HCT116 (cell line): ENCODE measurements at regions not wholly inside any gene's neighbourhood (a gene's known extent, or its start where the extent isn't known, plus 50 kb on each side); places are given as distances from the start of the nearest gene placed in this dataset.

ENCODE experiments used
- ATAC-seq: fragments of 200-7000 bp; cut with Tn5 transposase; 2 replicates; pipeline ENCODE4 v1.9.1; 2020; ENCODE audit warnings: mild to moderate bottlenecking, moderate library complexity
- BruUV-seq: library from RNA; stranded (reverse); fragments of 400-500 nt; replicated peaks from 2 replicates; lab custom pipeline; 2021; lab: Mats Ljungman, UMichigan
- CTCF ChIA-PET: fragments of 300-600 bp; sonication (Branson Sonifier 250); formaldehyde crosslinking; loops from one replicate; lab custom pipeline; 2021; ENCODE audit warnings: antibody characterized with exemption; lab: Charles Lee
- POLR2A ChIA-PET: fragments of 300-600, 350-600 bp; sonication (Branson Sonifier 250); formaldehyde crosslinking; loops from one replicate; lab custom pipeline; 2021; ENCODE audit warnings: antibody characterized with exemption; lab: Charles Lee
- RAD21 ChIA-PET, 2 experiments: fragments of 300-600 bp; sonication (Branson Sonifier 250); formaldehyde crosslinking; loops; one replicate each; lab custom pipeline; 2023; ENCODE audit warnings: low total read pairs in 2 of 2; ENCODE audit not compliant: uncharacterized antibody in 2 of 2, unreplicated experiment in 2 of 2, low non-redundant PET in 1 of 2; lab: Charles Lee
- DNase-seq: peaks from one replicate; pipeline ENCODE4 v3.0.0-alpha.2; 2010; ENCODE audit warnings: low read depth, low spot score
- H2AFZ ChIP-seq: fragments of 200-600 bp; shearing (Covaris generic), sonication (generic); 2 replicates; pipeline ENCODE4 v1.6.1; 2017; ENCODE audit warnings: low read depth, mixed run types, mixed read lengths, antibody characterized with exemption, low read length; ENCODE audit not compliant: poor library complexity, severe bottlenecking
- H3K27ac ChIP-seq: 2 replicates; pipeline ENCODE4 v1.5.1; 2012; ENCODE audit warnings: low read depth, low read length
- H3K27me3 ChIP-seq: fragments of 200-600 bp; sonication (generic); 2 replicates; pipeline ENCODE4 v1.6.1; 2016; ENCODE audit warnings: mixed run types, low read length, mixed read lengths; ENCODE audit not compliant: insufficient read depth
- H3K36me3 ChIP-seq, 2 experiments: fragments of 200-500 bp in 1 of 2; fragments of 200-600 bp in 1 of 2; sonication (Bioruptor generic) in 1 of 2; sonication (generic) in 1 of 2; 2 replicates each; pipeline versions ENCODE4 v1.5.1 to v1.6.1; 2014 to 2016; ENCODE audit warnings: low read length in 2 of 2, inconsistent platforms in 1 of 2, mixed read lengths in 1 of 2, mixed run types in 1 of 2; ENCODE audit not compliant: insufficient read depth in 2 of 2, control insufficient read depth in 1 of 2
- H3K4me1 ChIP-seq, 2 experiments: fragments of 200-600 bp in 1 of 2; sonication (generic) in 1 of 2; 2 replicates each; pipeline versions ENCODE4 v1.5.1 to v1.6.1; 2012 to 2017; ENCODE audit warnings: low read length in 2 of 2, inconsistent platforms in 1 of 2, mild to moderate bottlenecking in 1 of 2, mixed read lengths in 1 of 2, mixed run types in 1 of 2, moderate library complexity in 1 of 2; ENCODE audit not compliant: insufficient read depth in 2 of 2, control insufficient read depth in 1 of 2
- H3K4me2 ChIP-seq: fragments of 200-600 bp; sonication (generic); 2 replicates; pipeline ENCODE4 v1.6.1; 2017; ENCODE audit warnings: mixed run types, low read length, mixed read lengths
- H3K4me3 ChIP-seq, 2 experiments: fragments of 200-600 bp in 1 of 2; sonication (generic) in 1 of 2; replicated peaks in 1 of 2; 2 replicates each; pipeline ENCODE4 v1.5.1; 2011 to 2016; ENCODE audit warnings: low read length in 2 of 2, control low read depth in 1 of 2, low read depth in 1 of 2, mild to moderate bottlenecking in 1 of 2, mixed read lengths in 1 of 2, mixed run types in 1 of 2
- H3K79me2 ChIP-seq: fragments of 200-600 bp; sonication (generic); 2 replicates; pipeline ENCODE4 v1.6.1; 2017; ENCODE audit warnings: mild to moderate bottlenecking, mixed run types, low read length, moderate library complexity, mixed read lengths; ENCODE audit not compliant: insufficient read depth
- H3K9ac ChIP-seq: fragments of 200-600 bp; sonication (generic); 2 replicates; pipeline ENCODE4 v1.6.1; 2016; ENCODE audit warnings: low read length, mixed read lengths
- H3K9me2 ChIP-seq: fragments of 200-600 bp; sonication (generic), shearing (Covaris generic); 2 replicates; pipeline ENCODE4 v1.6.1; 2017; ENCODE audit warnings: mixed run types, mild to moderate bottlenecking, moderate library complexity; ENCODE audit not compliant: insufficient read depth
- H3K9me3 ChIP-seq, 2 experiments: fragments of 200-500 bp in 1 of 2; fragments of 200-600 bp in 1 of 2; sonication (Bioruptor generic) in 1 of 2; sonication (generic) in 1 of 2; 2 replicates each; pipeline ENCODE4 v1.6.1; 2014 to 2017; ENCODE audit warnings: low read length in 2 of 2, mixed read lengths in 2 of 2, inconsistent platforms in 1 of 2, low read depth in 1 of 2, mild to moderate bottlenecking in 1 of 2, mixed run types in 1 of 2, moderate library complexity in 1 of 2; ENCODE audit not compliant: control insufficient read depth in 1 of 2, insufficient read depth in 1 of 2
- H4K20me1 ChIP-seq: fragments of 200-600 bp; sonication (generic), shearing (Covaris generic); 2 replicates; pipeline ENCODE4 v1.6.1; 2017; ENCODE audit warnings: mixed run types, mild to moderate bottlenecking, moderate library complexity; ENCODE audit not compliant: insufficient read depth
- CBX3 ChIP-seq: IDR thresholded peaks from 2 replicates; pipeline ENCODE4 v1.6.1; 2012; ENCODE audit warnings: low read depth
- CEBPB ChIP-seq: IDR thresholded peaks from 2 replicates; pipeline ENCODE4 v1.6.1; 2012; ENCODE audit warnings: low read depth
- EGR1 ChIP-seq: IDR thresholded peaks from 2 replicates; pipeline ENCODE4 v1.6.1; 2012; ENCODE audit warnings: low read depth
- ELF1 ChIP-seq: IDR thresholded peaks from 2 replicates; pipeline ENCODE4 v1.6.1; 2012; ENCODE audit warnings: low read depth, borderline replicate concordance
- JUND ChIP-seq: IDR thresholded peaks from 2 replicates; pipeline ENCODE4 v1.6.1; 2012
- MAX ChIP-seq: IDR thresholded peaks from 2 replicates; pipeline ENCODE4 v1.6.1; 2012
- POLR2A ChIP-seq: IDR thresholded peaks from 2 replicates; pipeline ENCODE4 v1.7.0; 2011; ENCODE audit warnings: borderline replicate concordance; ENCODE audit not compliant: insufficient read depth, insufficient read length; ENCODE audit errors: extremely low read depth
- POLR2AphosphoS5 ChIP-seq: IDR thresholded peaks from 2 replicates; pipeline ENCODE4 v1.6.1; 2011; ENCODE audit warnings: mild to moderate bottlenecking, low read depth, low read length, moderate library complexity
- RAD21 ChIP-seq: IDR thresholded peaks from 2 replicates; pipeline ENCODE4 v1.6.1; 2012; ENCODE audit warnings: low read depth, mild to moderate bottlenecking
- SP1 ChIP-seq: IDR thresholded peaks from 2 replicates; pipeline ENCODE4 v1.6.1; 2012; ENCODE audit warnings: low read depth
- SRF ChIP-seq: IDR thresholded peaks from 2 replicates; pipeline ENCODE4 v1.6.1; 2012; ENCODE audit warnings: low read depth
- TCF7L2 ChIP-seq: IDR thresholded peaks from 2 replicates; pipeline ENCODE4 v1.7.0; 2011; ENCODE audit warnings: borderline replicate concordance, inconsistent platforms; ENCODE audit not compliant: insufficient read depth, insufficient read length; ENCODE audit errors: extremely low read depth
- YY1 ChIP-seq: IDR thresholded peaks from 2 replicates; pipeline ENCODE4 v1.6.1; 2011; ENCODE audit warnings: low read length, low read depth, moderate library complexity, mild to moderate bottlenecking; ENCODE audit not compliant: insufficient replicate concordance; ENCODE audit errors: extremely low read depth
- ZFX ChIP-seq: fragments of 450-650 bp; IDR thresholded peaks from 2 replicates; pipeline ENCODE4 v1.6.1; 2017
- ZNF274 ChIP-seq: fragments of 200-500 bp; sonication (Bioruptor generic); IDR thresholded peaks from 2 replicates; pipeline ENCODE4 v1.6.1; 2014; ENCODE audit warnings: mild to moderate bottlenecking, low read depth, low read length, inconsistent platforms
- intact Hi-C: fragments of 100-400 bp; cut with micrococcal nuclease; formaldehyde crosslinking; loops from 2 replicates; pipeline ENCODE4 v1.10.0; 2022
- TF ChIP-seq, protein P1 (sequence below): IDR thresholded peaks from 2 replicates; pipeline ENCODE4 v1.6.1; 2012
- TF ChIP-seq, protein P2 (sequence below): IDR thresholded peaks from 2 replicates; pipeline ENCODE4 v1.6.1; 2011; ENCODE audit warnings: mild to moderate bottlenecking, low read length, moderate library complexity; ENCODE audit not compliant: insufficient replicate concordance; ENCODE audit errors: extremely low read depth

- RAD21 ChIA-PET, result no interaction called here
- Histone ChIP-seq H4K20me1 (no peaks in the 10 kb centered on the region; the same call in 1 of the 2 replicates), H3K27me3 (no peaks in the 10 kb centered on the region), H3K9me2 (no peaks in the 10 kb centered on the region), H3K4me1 (no peaks in the 10 kb centered on the region), H3K27ac (no peak overlapping the region), H3K36me3 (no peaks in the 10 kb centered on the region), H3K9me3 (peaks cover 0 to 4% of the 10 kb centered on the region in 2 experiments; a peak in 2 of 4 replicates), H3K9ac (no peak overlapping the region), H3K4me3 (no peak overlapping the region), H3K79me2 (no peaks in the 10 kb centered on the region), H2AFZ (no peak overlapping the region), H3K4me2 (no peak overlapping the region)
- DNase-seq (no peak), ATAC-seq (no peak)
- no TSS peak for BruUV-seq
- CTCF ChIA-PET, result no interaction called here
- TF ChIP-seq JUND (no peak), POLR2A (no peak), TCF7L2 (no peak), ZFX (no peak), SRF (no peak), RAD21 (no peak), ZNF274 (no peak), EGR1 (no peak)
- TF ChIP-seq, protein P1, sequence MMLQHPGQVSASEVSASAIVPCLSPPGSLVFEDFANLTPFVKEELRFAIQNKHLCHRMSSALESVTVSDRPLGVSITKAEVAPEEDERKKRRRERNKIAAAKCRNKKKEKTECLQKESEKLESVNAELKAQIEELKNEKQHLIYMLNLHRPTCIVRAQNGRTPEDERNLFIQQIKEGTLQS, result no peak
- POLR2A ChIA-PET, result no interaction called here
- intact Hi-C loops, result no loop called here
Observed at GRCh38 chr5:166058660-166059059, 2232.8 kb upstream of the WWC1 start.

DNA sequence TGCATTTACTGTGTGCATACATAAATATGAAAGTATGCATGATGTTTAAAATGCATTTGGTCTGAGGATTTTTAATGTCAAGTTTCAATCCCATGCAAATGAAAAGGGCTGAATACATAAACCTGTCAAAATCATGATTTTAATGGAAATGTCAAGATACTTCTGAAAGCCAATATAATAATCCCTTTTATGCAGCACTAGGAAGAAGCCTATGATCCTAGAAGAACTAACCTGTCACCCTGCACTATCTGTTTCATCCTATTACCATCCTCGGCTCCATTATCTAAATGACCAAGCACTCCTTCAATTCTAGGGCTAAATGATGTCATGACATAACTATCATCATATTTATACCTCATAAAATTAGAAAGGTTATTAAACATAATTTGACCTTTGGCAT, 2229.4 kb upstream of the WWC1 start:
- RAD21 ChIA-PET, result no interaction called here
- Histone ChIP-seq H3K27me3 (no peaks in the 10 kb centered on the region), H3K4me1 (no peaks in the 10 kb centered on the region), H4K20me1 (no peaks in the 10 kb centered on the region; the same call in 1 of the 2 replicates), H3K9ac (no peak overlapping the region), H3K36me3 (no peaks in the 10 kb centered on the region), H3K79me2 (no peaks in the 10 kb centered on the region), H3K27ac (no peak overlapping the region), H3K9me2 (no peaks in the 10 kb centered on the region), H3K4me3 (no peak overlapping the region), H2AFZ (no peak overlapping the region), H3K9me3 (peaks cover 8 to 10% of the 10 kb centered on the region in 2 experiments; a peak in 2 of 4 replicates), H3K4me2 (no peak overlapping the region)
- BruUV-seq, result no TSS peak
- ATAC-seq (no peak), DNase-seq (no peak)
- POLR2A ChIA-PET, result no interaction called here
- intact Hi-C loops, result no loop called here
- CTCF ChIA-PET, result no interaction called here
- TF ChIP-seq CBX3, result no peak
- TF ChIP-seq TCF7L2, result no peak
- no peak for TF ChIP-seq SP1
- no peak for TF ChIP-seq MAX
- TF ChIP-seq ELF1, result no peak
- no peak for TF ChIP-seq POLR2AphosphoS5
- TF ChIP-seq CEBPB, result no peak
- no peak for TF ChIP-seq POLR2A
- no peak for TF ChIP-seq YY1
- TF ChIP-seq, protein P2, sequence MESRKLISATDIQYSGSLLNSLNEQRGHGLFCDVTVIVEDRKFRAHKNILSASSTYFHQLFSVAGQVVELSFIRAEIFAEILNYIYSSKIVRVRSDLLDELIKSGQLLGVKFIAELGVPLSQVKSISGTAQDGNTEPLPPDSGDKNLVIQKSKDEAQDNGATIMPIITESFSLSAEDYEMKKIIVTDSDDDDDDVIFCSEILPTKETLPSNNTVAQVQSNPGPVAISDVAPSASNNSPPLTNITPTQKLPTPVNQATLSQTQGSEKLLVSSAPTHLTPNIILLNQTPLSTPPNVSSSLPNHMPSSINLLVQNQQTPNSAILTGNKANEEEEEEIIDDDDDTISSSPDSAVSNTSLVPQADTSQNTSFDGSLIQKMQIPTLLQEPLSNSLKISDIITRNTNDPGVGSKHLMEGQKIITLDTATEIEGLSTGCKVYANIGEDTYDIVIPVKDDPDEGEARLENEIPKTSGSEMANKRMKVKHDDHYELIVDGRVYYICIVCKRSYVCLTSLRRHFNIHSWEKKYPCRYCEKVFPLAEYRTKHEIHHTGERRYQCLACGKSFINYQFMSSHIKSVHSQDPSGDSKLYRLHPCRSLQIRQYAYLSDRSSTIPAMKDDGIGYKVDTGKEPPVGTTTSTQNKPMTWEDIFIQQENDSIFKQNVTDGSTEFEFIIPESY, result no peak
- TF ChIP-seq EGR1, result no peak
- no peak for TF ChIP-seq ZNF274
